ENCODE measurements at regions not wholly inside any gene's neighbourhood (a gene's known extent, or its start where the extent isn't known, plus 50 kb on each side); places are given as distances from the start of the nearest gene placed in this dataset.

- DNase-seq (ENCODE audit: low read depth in 2 of 2) = no peak
Observed at GRCh38 chr7:34275624-34276023, 370.3 kb downstream of the BMPER start.

- DNase-seq (ENCODE audit: low read depth in 2 of 2) = no peak
Observed at GRCh38 chr7:34277016-34277802, 371.9 kb downstream of the BMPER start.

- no peak for DNase-seq (ENCODE audit: low read depth in 2 of 2)
Observed at GRCh38 chr7:34277803-34278199, 372.5 kb downstream of the BMPER start.

- no peak for DNase-seq (ENCODE audit: low read depth in 2 of 2)
Observed at GRCh38 chr7:34281260-34281659, 375.9 kb downstream of the BMPER start.

GRCh38 chr7:34282271-34282670 lies 375.7 kb upstream of the NPSR1 start:
- DNase-seq (ENCODE audit: low read depth in 2 of 2) = no peak

GRCh38 chr7:34296663-34297062 lies 361.4 kb upstream of the NPSR1 start:
- DNase-seq (ENCODE audit: low read depth in 2 of 2) = no peak

- no peak for DNase-seq (ENCODE audit: low read depth in 2 of 2)
Observed at GRCh38 chr7:34298492-34299013, 359.5 kb upstream of the NPSR1 start.

- no peak for DNase-seq (ENCODE audit: low read depth in 2 of 2)
Observed at GRCh38 chr7:34299066-34299465, 359.0 kb upstream of the NPSR1 start.

GRCh38 chr7:34307540-34307939 lies 350.5 kb upstream of the NPSR1 start:
- no peak for DNase-seq (ENCODE audit: low read depth in 2 of 2)

GRCh38 chr7:34308595-34308994 lies 349.4 kb upstream of the NPSR1 start:
- no peak for DNase-seq (ENCODE audit: low read depth in 2 of 2)

- DNase-seq (ENCODE audit: low read depth in 2 of 2) = no peak
Observed at GRCh38 chr7:34309116-34309515, 348.9 kb upstream of the NPSR1 start.

- DNase-seq (ENCODE audit: low read depth in 2 of 2) = no peak
Observed at GRCh38 chr7:34309584-34309983, 348.4 kb upstream of the NPSR1 start.

- DNase-seq (ENCODE audit: low read depth in 2 of 2) = no peak
Observed at GRCh38 chr7:34311591-34311990, 346.4 kb upstream of the NPSR1 start.

- no peak for DNase-seq (ENCODE audit: low read depth in 2 of 2)
Observed at GRCh38 chr7:34312624-34313023, 345.4 kb upstream of the NPSR1 start.

- DNase-seq (ENCODE audit: low read depth in 2 of 2) = no peak
Observed at GRCh38 chr7:34313289-34313688, 344.7 kb upstream of the NPSR1 start.

GRCh38 chr7:34315032-34315431 lies 343.0 kb upstream of the NPSR1 start:
- no peak for DNase-seq (ENCODE audit: low read depth in 2 of 2)

GRCh38 chr7:34317039-34317438 lies 341.0 kb upstream of the NPSR1 start:
- no peak for DNase-seq (ENCODE audit: low read depth in 2 of 2)

- no peak for DNase-seq (ENCODE audit: low read depth in 2 of 2)
Observed at GRCh38 chr7:34320412-34320811, 337.6 kb upstream of the NPSR1 start.

GRCh38 chr7:34320926-34321661 lies 336.9 kb upstream of the NPSR1 start:
- peak; percentile 3 to 13 for DNase-seq (ENCODE audit: low read depth in 2 of 2)

GRCh38 chr7:34322841-34323240 lies 335.2 kb upstream of the NPSR1 start:
- DNase-seq (ENCODE audit: low read depth in 2 of 2) = no peak

GRCh38 chr7:34327681-34328080 lies 330.3 kb upstream of the NPSR1 start:
- no peak for DNase-seq (ENCODE audit: low read depth in 2 of 2)

GRCh38 chr7:34330308-34330707 lies 327.7 kb upstream of the NPSR1 start:
- DNase-seq (ENCODE audit: low read depth in 2 of 2) = no peak

GRCh38 chr7:34331102-34331501 lies 326.9 kb upstream of the NPSR1 start:
- DNase-seq (ENCODE audit: low read depth in 2 of 2) = no peak
